ENCODE measurements at regions not wholly inside any gene's neighbourhood (a gene's known extent, or its start where the extent isn't known, plus 50 kb on each side); places are given as distances from the start of the nearest gene placed in this dataset.

- no peak for ATAC-seq
- in situ Hi-C loops (cut with MboI; ENCODE audit: low sequenced_read_pairs in 4 of 4), result no loop called here
- Histone ChIP-seq H3K27me3 (no peaks in the 10 kb centered on the region), H3K4me3 (no peak overlapping the region), H3K4me1 (no peaks in the 10 kb centered on the region), H3K9me3 (no peaks in the 10 kb centered on the region), H3K27ac (no peak overlapping the region), H3K36me3 (no peaks in the 10 kb centered on the region)
- TF ChIP-seq POLR2A (IDR thresholded peaks at IDR 0.05) (no peak), CTCF (IDR thresholded peaks at IDR 0.05 in 4 of 5, conservative IDR thresholded peaks at IDR 0.05 in 1 of 5) (no peak)
- intact Hi-C loops (cut with DNase I; ENCODE audit: low total_unique reads), result no loop called here
- no peak for DNase-seq
Observed at GRCh38 chr3:29202378-29202777, 78.5 kb upstream of the RBMS3 start.

- intact Hi-C loops (cut with DNase I; ENCODE audit: low total_unique reads), result no loop called here
- H3K27ac ChIP-seq, result no peak overlapping the region
- H3K4me3 ChIP-seq, result no peak overlapping the region
- ATAC-seq (no peak), DNase-seq (no peak)
- H3K27me3 ChIP-seq, result no peaks in the 10 kb centered on the region
- H3K4me1 ChIP-seq, result no peaks in the 10 kb centered on the region
- no peaks in the 10 kb centered on the region for H3K36me3 ChIP-seq
- TF ChIP-seq CTCF (IDR thresholded peaks at IDR 0.05 in 4 of 5, conservative IDR thresholded peaks at IDR 0.05 in 1 of 5), result no peak
- H3K9me3 ChIP-seq, result no peaks in the 10 kb centered on the region
- in situ Hi-C loops (cut with MboI; ENCODE audit: low sequenced_read_pairs in 4 of 4), result no loop called here
Observed at GRCh38 chr3:29203851-29204250, 77.0 kb upstream of the RBMS3 start.

GRCh38 chr3:29207427-29207826, 73.4 kb upstream of the RBMS3 start:
- no peaks in the 10 kb centered on the region for H3K9me3 ChIP-seq
- no peaks in the 10 kb centered on the region for H3K27me3 ChIP-seq
- intact Hi-C loops (cut with DNase I; ENCODE audit: low total_unique reads), result no loop called here
- TF ChIP-seq POLR2A (IDR thresholded peaks at IDR 0.05) (no peak), CTCF (IDR thresholded peaks at IDR 0.05 in 4 of 5, conservative IDR thresholded peaks at IDR 0.05 in 1 of 5) (no peak)
- H3K4me3 ChIP-seq, result no peak overlapping the region
- DNase-seq (no peak), ATAC-seq (no peak)
- H3K36me3 ChIP-seq, result no peaks in the 10 kb centered on the region
- in situ Hi-C loops (cut with MboI; ENCODE audit: low sequenced_read_pairs in 4 of 4), result no loop called here
- no peak overlapping the region for H3K27ac ChIP-seq
- no peaks in the 10 kb centered on the region for H3K4me1 ChIP-seq

- in situ Hi-C loops (cut with MboI; ENCODE audit: low sequenced_read_pairs in 4 of 4) (no loop called here), intact Hi-C loops (cut with DNase I; ENCODE audit: low total_unique reads) (no loop called here)
- DNase-seq (no peak), ATAC-seq (no peak)
- no peaks in the 10 kb centered on the region for H3K4me1 ChIP-seq
- H3K27ac ChIP-seq, result no peak overlapping the region
- no peaks in the 10 kb centered on the region for H3K36me3 ChIP-seq
- no peak overlapping the region for H3K4me3 ChIP-seq
- no peaks in the 10 kb centered on the region for H3K27me3 ChIP-seq
- no peak for TF ChIP-seq POLR2A (IDR thresholded peaks at IDR 0.05)
- no peak for TF ChIP-seq CTCF (IDR thresholded peaks at IDR 0.05 in 4 of 5, conservative IDR thresholded peaks at IDR 0.05 in 1 of 5)
- H3K9me3 ChIP-seq, result no peaks in the 10 kb centered on the region
Observed at GRCh38 chr3:29212789-29213433, 68.0 kb upstream of the RBMS3 start.

Data from gastrocnemius medialis (tissue), 4 donors.